GM23248 (cell line): ENCODE measurements at regions not wholly inside any gene's neighbourhood (a gene's known extent, or its start where the extent isn't known, plus 50 kb on each side); places are given as distances from the start of the nearest gene placed in this dataset.

ENCODE experiments used
- EZH2 ChIP-seq: fragments of 200-600 bp; sonication (generic); IDR thresholded peaks from 2 replicates; pipeline ENCODE4 v1.6.1; 2018; ENCODE audit warnings: antibody characterized with exemption, mild to moderate bottlenecking; ENCODE audit not compliant: insufficient read depth, poor library complexity, severe bottlenecking
- EZH2phosphoT487 ChIP-seq: fragments of 200-600 bp; sonication (generic); IDR thresholded peaks from 2 replicates; pipeline ENCODE4 v1.6.1; 2018; ENCODE audit warnings: antibody characterized with exemption, moderate library complexity, mild to moderate bottlenecking, low read depth; ENCODE audit not compliant: insufficient read depth

- no peak for TF ChIP-seq EZH2phosphoT487
- no peak for TF ChIP-seq EZH2
These were observed 109.8 kb downstream of the RAB11FIP2 start for GRCh38 chr10:117936976-117937375.
